ENCODE measurements at regions not wholly inside any gene's neighbourhood (a gene's known extent, or its start where the extent isn't known, plus 50 kb on each side); places are given as distances from the start of the nearest gene placed in this dataset.

DNA sequence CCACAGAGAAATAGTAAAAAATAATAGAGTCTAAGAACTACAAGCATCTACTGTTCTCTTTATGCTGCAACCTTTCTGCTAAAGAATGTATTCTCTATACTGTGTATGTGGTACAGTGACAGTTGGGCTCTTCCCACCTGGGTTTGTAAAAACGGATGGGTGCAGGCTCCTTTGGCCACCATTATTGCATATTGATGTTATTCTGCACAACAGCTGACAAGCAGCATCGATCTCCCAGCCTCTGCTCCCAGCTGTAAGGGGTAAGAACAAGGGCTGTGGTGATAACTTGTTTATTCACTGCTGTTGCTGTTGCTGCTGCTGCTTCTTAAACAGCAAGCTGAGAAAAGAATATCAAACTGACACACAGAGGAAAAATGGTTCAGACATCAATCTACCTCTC is 56.1 kb downstream of the KCNRG start:
- H3K9ac ChIP-seq (ENCODE audit: low read length) = peak overlapping the region; percentile 1
- peaks cover 2% of the 10 kb centered on the region for H3K4me1 Mint-ChIP-seq (ENCODE audit: low read depth, unreplicated experiment)
- no peaks in the 10 kb centered on the region for H3K9me3 ChIP-seq (ENCODE audit: insufficient read depth, low read depth, low read length)
- peak overlapping the region; percentile 37 for H3K4me2 ChIP-seq (ENCODE audit: low read length)
- H3K27me3 ChIP-seq (ENCODE audit: insufficient read depth, low read length) = no peaks in the 10 kb centered on the region
- no peak overlapping the region for H3K4me3 Mint-ChIP-seq (ENCODE audit: unreplicated experiment)
- no peak overlapping the region for H3K27ac Mint-ChIP-seq (ENCODE audit: unreplicated experiment)
- H2AFZ ChIP-seq (ENCODE audit: low read depth, low read length) = no peak overlapping the region
- H3K36me3 ChIP-seq (ENCODE audit: insufficient read depth, low read length) = peaks cover 14% of the 10 kb centered on the region
- no peak overlapping the region for H3K4me3 ChIP-seq (ENCODE audit: insufficient read depth, low read depth, low read length)
- no peaks in the 10 kb centered on the region for H3K27me3 Mint-ChIP-seq (ENCODE audit: low read depth, unreplicated experiment)
- TF ChIP-seq, protein P1, sequence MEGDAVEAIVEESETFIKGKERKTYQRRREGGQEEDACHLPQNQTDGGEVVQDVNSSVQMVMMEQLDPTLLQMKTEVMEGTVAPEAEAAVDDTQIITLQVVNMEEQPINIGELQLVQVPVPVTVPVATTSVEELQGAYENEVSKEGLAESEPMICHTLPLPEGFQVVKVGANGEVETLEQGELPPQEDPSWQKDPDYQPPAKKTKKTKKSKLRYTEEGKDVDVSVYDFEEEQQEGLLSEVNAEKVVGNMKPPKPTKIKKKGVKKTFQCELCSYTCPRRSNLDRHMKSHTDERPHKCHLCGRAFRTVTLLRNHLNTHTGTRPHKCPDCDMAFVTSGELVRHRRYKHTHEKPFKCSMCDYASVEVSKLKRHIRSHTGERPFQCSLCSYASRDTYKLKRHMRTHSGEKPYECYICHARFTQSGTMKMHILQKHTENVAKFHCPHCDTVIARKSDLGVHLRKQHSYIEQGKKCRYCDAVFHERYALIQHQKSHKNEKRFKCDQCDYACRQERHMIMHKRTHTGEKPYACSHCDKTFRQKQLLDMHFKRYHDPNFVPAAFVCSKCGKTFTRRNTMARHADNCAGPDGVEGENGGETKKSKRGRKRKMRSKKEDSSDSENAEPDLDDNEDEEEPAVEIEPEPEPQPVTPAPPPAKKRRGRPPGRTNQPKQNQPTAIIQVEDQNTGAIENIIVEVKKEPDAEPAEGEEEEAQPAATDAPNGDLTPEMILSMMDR (IDR thresholded peaks at IDR 0.05; ENCODE audit: insufficient read depth, low read depth, low read length) = no peak
- TF ChIP-seq EZH2 (IDR thresholded peaks at IDR 0.05; ENCODE audit: insufficient read depth, low read length) = no peak
- H3K9me3 Mint-ChIP-seq (ENCODE audit: unreplicated experiment) = no peaks in the 10 kb centered on the region
- H3K79me2 ChIP-seq (ENCODE audit: insufficient read depth, low read length) = peaks cover 99% of the 10 kb centered on the region
- no peak for FAIRE-seq
- H3K27ac ChIP-seq (ENCODE audit: low read depth, low read length) = no peak overlapping the region
- no peaks in the 10 kb centered on the region for H4K20me1 ChIP-seq (ENCODE audit: insufficient read depth, low read length)
- no peaks in the 10 kb centered on the region for H3K4me1 ChIP-seq (ENCODE audit: insufficient read depth, low read length)
- H3K36me3 Mint-ChIP-seq (ENCODE audit: low read depth, unreplicated experiment) = peaks cover 8% of the 10 kb centered on the region
- no peak for DNase-seq (ENCODE audit: low read depth)

DNA sequence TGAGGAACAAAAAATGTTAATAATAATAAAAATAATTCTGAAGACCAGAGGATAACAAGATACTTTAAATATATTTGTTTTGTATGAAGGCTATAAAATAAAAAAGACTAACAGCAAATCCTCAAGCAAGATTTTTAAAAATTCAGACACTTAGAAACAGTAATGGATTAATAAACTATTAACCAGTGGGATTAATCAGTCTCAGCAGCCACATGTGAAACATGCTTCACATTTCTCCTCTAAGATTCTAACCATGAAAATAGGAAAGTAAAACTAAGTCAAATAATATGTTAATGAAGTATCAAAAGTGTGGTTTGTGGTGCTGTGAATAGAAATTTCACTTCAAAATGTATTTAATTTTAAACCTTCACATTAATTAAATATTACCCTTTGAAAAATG is 57.4 kb downstream of the KCNRG start:
- H3K9me3 ChIP-seq (ENCODE audit: insufficient read depth, low read depth, low read length) = no peaks in the 10 kb centered on the region
- no peaks in the 10 kb centered on the region for H4K20me1 ChIP-seq (ENCODE audit: insufficient read depth, low read length)
- no peak overlapping the region for H3K4me2 ChIP-seq (ENCODE audit: low read length)
- H3K4me1 ChIP-seq (ENCODE audit: insufficient read depth, low read length) = peaks cover 2% of the 10 kb centered on the region
- peaks cover 6% of the 10 kb centered on the region for H3K36me3 ChIP-seq (ENCODE audit: insufficient read depth, low read length)
- no peak overlapping the region for H2AFZ ChIP-seq (ENCODE audit: low read depth, low read length)
- DNase-seq (ENCODE audit: low read depth) (no peak), FAIRE-seq (no peak)
- Mint-ChIP-seq H3K27me3 (ENCODE audit: low read depth, unreplicated experiment) (no peaks in the 10 kb centered on the region), H3K4me1 (ENCODE audit: low read depth, unreplicated experiment) (peaks cover 2% of the 10 kb centered on the region), H3K36me3 (ENCODE audit: low read depth, unreplicated experiment) (peaks cover 5% of the 10 kb centered on the region), H3K27ac (ENCODE audit: unreplicated experiment) (no peak overlapping the region), H3K4me3 (ENCODE audit: unreplicated experiment) (no peak overlapping the region), H3K9me3 (ENCODE audit: unreplicated experiment) (no peaks in the 10 kb centered on the region)
- peaks cover 100% of the 10 kb centered on the region for H3K79me2 ChIP-seq (ENCODE audit: insufficient read depth, low read length)
- H3K27me3 ChIP-seq (ENCODE audit: insufficient read depth, low read length) = no peaks in the 10 kb centered on the region
- no peak overlapping the region for H3K27ac ChIP-seq (ENCODE audit: low read depth, low read length)
- TF ChIP-seq EZH2 (IDR thresholded peaks at IDR 0.05; ENCODE audit: insufficient read depth, low read length) = no peak
- TF ChIP-seq, protein P1 (IDR thresholded peaks at IDR 0.05; ENCODE audit: insufficient read depth, low read depth, low read length) = no peak
- no peak overlapping the region for H3K9ac ChIP-seq (ENCODE audit: low read length)
- H3K4me3 ChIP-seq (ENCODE audit: insufficient read depth, low read depth, low read length) = no peak overlapping the region

DNA sequence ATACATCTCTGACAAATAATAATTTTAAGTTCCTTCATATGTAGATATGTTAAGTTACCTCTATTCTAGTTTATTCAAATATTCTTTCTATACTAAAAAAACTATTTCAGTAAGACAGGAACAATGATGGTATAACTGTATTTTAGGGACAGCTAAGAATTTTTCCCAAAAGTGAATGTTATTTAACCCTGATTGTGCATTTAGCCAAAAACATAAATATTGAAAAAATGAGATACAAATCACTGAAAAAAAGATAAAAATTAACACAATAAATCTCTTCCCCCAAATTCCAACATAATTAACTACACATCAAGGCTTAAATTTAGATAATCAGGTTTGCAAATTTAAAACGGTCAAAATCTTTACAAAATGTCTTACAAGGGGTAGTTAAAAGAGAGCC is 58.1 kb downstream of the KCNRG start:
- no peaks in the 10 kb centered on the region for H3K9me3 ChIP-seq (ENCODE audit: insufficient read depth, low read depth, low read length)
- H3K9me3 Mint-ChIP-seq (ENCODE audit: unreplicated experiment) = no peaks in the 10 kb centered on the region
- FAIRE-seq (no peak), DNase-seq (ENCODE audit: low read depth) (no peak)
- H3K9ac ChIP-seq (ENCODE audit: low read length) = no peak overlapping the region
- no peak overlapping the region for H3K4me2 ChIP-seq (ENCODE audit: low read length)
- no peaks in the 10 kb centered on the region for H3K36me3 ChIP-seq (ENCODE audit: insufficient read depth, low read length)
- no peak overlapping the region for H3K27ac Mint-ChIP-seq (ENCODE audit: unreplicated experiment)
- H3K36me3 Mint-ChIP-seq (ENCODE audit: low read depth, unreplicated experiment) = peaks cover 3% of the 10 kb centered on the region
- H3K79me2 ChIP-seq (ENCODE audit: insufficient read depth, low read length) = peaks cover 100% of the 10 kb centered on the region
- no peak overlapping the region for H2AFZ ChIP-seq (ENCODE audit: low read depth, low read length)
- H3K27ac ChIP-seq (ENCODE audit: low read depth, low read length) = no peak overlapping the region
- no peak overlapping the region for H3K4me3 ChIP-seq (ENCODE audit: insufficient read depth, low read depth, low read length)
- H3K4me1 ChIP-seq (ENCODE audit: insufficient read depth, low read length) = peaks cover 2% of the 10 kb centered on the region
- H3K27me3 ChIP-seq (ENCODE audit: insufficient read depth, low read length) = no peaks in the 10 kb centered on the region
- no peak overlapping the region for H3K4me3 Mint-ChIP-seq (ENCODE audit: unreplicated experiment)
- no peaks in the 10 kb centered on the region for H3K27me3 Mint-ChIP-seq (ENCODE audit: low read depth, unreplicated experiment)
- TF ChIP-seq, protein P1 (IDR thresholded peaks at IDR 0.05; ENCODE audit: insufficient read depth, low read depth, low read length) = no peak
- no peak for TF ChIP-seq EZH2 (IDR thresholded peaks at IDR 0.05; ENCODE audit: insufficient read depth, low read length)
- H3K4me1 Mint-ChIP-seq (ENCODE audit: low read depth, unreplicated experiment) = peaks cover 5% of the 10 kb centered on the region
- no peaks in the 10 kb centered on the region for H4K20me1 ChIP-seq (ENCODE audit: insufficient read depth, low read length)

Measured in astrocyte (in vitro differentiated cells and primary cell).